GM13976 (cell line): ENCODE measurements at regions not wholly inside any gene's neighbourhood (a gene's known extent, or its start where the extent isn't known, plus 50 kb on each side); places are given as distances from the start of the nearest gene placed in this dataset.

Experiments used
- DNase-seq: peaks from one replicate; pipeline ENCODE4 v3.0.0; 2012; ENCODE audit warnings: low spot score
- CTCF ChIP-seq: IDR thresholded peaks from 2 replicates; pipeline ENCODE4 v1.5.1; 2012; ENCODE audit warnings: borderline replicate concordance, mild to moderate bottlenecking; ENCODE audit not compliant: insufficient read depth; ENCODE audit errors: extremely low read depth, missing control alignments, control extremely low read depth
- in situ Hi-C: fragments of 300-500 bp; cut with MboI; formaldehyde crosslinking; loops from one replicate; pipeline ENCODE4 v1.12.0; 2022; ENCODE audit warnings: low sequenced_read_pairs, mixed read lengths, inconsistent platforms; ENCODE audit not compliant: unreplicated experiment

GRCh38 chr13:47623862-47624261 is 377.2 kb downstream of the SUCLA2 start:
- in situ Hi-C loops, result no loop called here
- no peak for TF ChIP-seq CTCF
- DNase-seq, result no peak

GRCh38 chr13:47621931-47622330 is 379.1 kb downstream of the SUCLA2 start:
- no peak for DNase-seq
- in situ Hi-C loops, result no loop called here
- no peak for TF ChIP-seq CTCF

GRCh38 chr13:47611664-47612288 is 389.3 kb downstream of the SUCLA2 start:
- no peak for DNase-seq
- in situ Hi-C loops, result no loop called here
- no peak for TF ChIP-seq CTCF

- DNase-seq, result no peak
- TF ChIP-seq CTCF, result no peak
- in situ Hi-C loops, result no loop called here
Measured at GRCh38 chr13:47610687-47611086, 390.4 kb downstream of the SUCLA2 start.

GRCh38 chr13:47603365-47603764 is 397.7 kb downstream of the SUCLA2 start:
- no peak for DNase-seq
- in situ Hi-C loops, result no loop called here
- TF ChIP-seq CTCF, result no peak

GRCh38 chr13:47598340-47598911 is 402.6 kb downstream of the SUCLA2 start:
- DNase-seq, result peak; percentile 13
- no peak for TF ChIP-seq CTCF
- in situ Hi-C loops, result no loop called here

GRCh38 chr13:47594833-47595232 is 406.2 kb downstream of the SUCLA2 start:
- no peak for TF ChIP-seq CTCF
- in situ Hi-C loops, result no loop called here
- DNase-seq, result no peak
